ENCODE measurements at regions not wholly inside any gene's neighbourhood (a gene's known extent, or its start where the extent isn't known, plus 50 kb on each side); places are given as distances from the start of the nearest gene placed in this dataset.

DNA sequence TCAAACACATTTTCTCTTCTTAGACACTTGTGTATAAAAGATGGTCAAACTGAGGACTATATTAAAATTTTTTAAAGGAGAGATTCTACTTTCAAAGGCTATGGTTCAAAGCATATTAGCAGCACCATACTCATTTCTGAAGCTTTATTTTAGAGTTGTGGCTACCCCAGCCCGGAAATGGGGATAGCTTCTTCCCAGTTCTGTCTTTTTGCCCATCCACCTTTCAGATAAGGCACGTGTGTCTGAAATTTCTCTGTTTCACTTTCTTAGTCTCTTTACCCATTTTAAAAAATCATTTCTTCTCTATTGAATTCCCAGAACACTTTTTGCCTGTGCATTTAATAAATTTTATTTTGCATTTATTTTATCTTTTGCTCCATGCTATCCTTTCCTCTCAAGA is 431.5 kb downstream of the RNF144A start:
- H3K4me3 ChIP-seq, result no peak overlapping the region
- 80 to 81% methylated on average over 2 of the region's 2 CpGs for WGBS, 2 donors
- no peak overlapping the region for H3K27ac ChIP-seq
- intact Hi-C loops (cut with DNase I), result no loop called here
- no peaks in the 10 kb centered on the region for H3K9me3 ChIP-seq
- H3K36me3 ChIP-seq, result no peaks in the 10 kb centered on the region
- H3K4me1 ChIP-seq, result no peaks in the 10 kb centered on the region
- H3K27me3 ChIP-seq, result no peaks in the 10 kb centered on the region
- TF ChIP-seq EP300 (IDR thresholded peaks at IDR 0.05) (no peak), POLR2AphosphoS5 (IDR thresholded peaks at IDR 0.05) (no peak), POLR2A (IDR thresholded peaks at IDR 0.05) (no peak)
- TF ChIP-seq, protein P1, sequence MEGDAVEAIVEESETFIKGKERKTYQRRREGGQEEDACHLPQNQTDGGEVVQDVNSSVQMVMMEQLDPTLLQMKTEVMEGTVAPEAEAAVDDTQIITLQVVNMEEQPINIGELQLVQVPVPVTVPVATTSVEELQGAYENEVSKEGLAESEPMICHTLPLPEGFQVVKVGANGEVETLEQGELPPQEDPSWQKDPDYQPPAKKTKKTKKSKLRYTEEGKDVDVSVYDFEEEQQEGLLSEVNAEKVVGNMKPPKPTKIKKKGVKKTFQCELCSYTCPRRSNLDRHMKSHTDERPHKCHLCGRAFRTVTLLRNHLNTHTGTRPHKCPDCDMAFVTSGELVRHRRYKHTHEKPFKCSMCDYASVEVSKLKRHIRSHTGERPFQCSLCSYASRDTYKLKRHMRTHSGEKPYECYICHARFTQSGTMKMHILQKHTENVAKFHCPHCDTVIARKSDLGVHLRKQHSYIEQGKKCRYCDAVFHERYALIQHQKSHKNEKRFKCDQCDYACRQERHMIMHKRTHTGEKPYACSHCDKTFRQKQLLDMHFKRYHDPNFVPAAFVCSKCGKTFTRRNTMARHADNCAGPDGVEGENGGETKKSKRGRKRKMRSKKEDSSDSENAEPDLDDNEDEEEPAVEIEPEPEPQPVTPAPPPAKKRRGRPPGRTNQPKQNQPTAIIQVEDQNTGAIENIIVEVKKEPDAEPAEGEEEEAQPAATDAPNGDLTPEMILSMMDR (IDR thresholded peaks at IDR 0.05), result no peak
- DNase-seq, result no peak

DNA sequence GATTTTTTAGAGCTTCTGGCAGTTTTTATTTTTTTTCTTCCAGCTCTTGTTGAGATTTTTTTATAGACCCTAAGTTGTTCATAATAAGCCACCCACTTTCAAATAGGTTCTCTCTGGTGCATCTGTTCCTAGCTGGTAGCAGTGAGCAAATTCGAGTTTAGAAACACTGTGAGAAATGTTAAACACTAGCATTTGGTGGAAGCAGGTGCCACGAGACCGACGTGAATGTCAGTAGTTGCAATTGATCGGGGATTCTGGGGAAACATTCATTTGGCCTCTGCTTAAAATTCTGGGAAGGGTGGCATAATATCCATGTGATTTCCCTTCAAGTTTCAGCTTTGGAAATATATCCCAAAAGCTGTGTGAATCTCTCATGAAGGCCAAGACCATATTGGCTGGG is 435.0 kb downstream of the RNF144A start:
- no peaks in the 10 kb centered on the region for H3K27me3 ChIP-seq
- no peaks in the 10 kb centered on the region for H3K9me3 ChIP-seq
- H3K4me1 ChIP-seq, result no peaks in the 10 kb centered on the region
- intact Hi-C loops (cut with DNase I), result no loop called here
- no peak for TF ChIP-seq POLR2AphosphoS5 (IDR thresholded peaks at IDR 0.05)
- TF ChIP-seq, protein P1 (IDR thresholded peaks at IDR 0.05), result no peak
- TF ChIP-seq POLR2A (IDR thresholded peaks at IDR 0.05), result no peak
- TF ChIP-seq EP300 (IDR thresholded peaks at IDR 0.05), result no peak
- H3K27ac ChIP-seq, result no peak overlapping the region
- H3K4me3 ChIP-seq, result no peak overlapping the region
- 90 to 92% methylated on average over 5 of the region's 5 CpGs for WGBS, 2 donors
- no peaks in the 10 kb centered on the region for H3K36me3 ChIP-seq
- no peak for DNase-seq

DNA sequence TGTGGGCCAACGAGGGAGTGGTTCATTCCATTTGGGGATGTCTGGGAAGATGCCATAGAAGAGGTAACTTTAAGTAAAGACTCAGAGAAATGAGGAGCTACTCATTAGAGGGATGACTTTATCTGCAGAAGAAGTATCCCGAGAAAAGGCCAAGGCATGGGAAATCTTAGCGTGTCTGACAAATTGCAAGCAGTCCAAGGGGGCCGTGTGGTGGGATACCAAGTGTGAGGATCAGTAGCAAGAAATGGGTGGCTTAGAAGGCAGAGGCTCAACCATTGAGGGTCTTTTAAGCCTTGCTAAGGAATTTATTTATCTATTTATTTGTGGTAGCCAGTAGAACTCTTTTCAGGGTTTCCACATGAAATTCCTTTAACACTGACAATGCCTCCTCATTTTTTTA is 436.4 kb downstream of the RNF144A start:
- Histone ChIP-seq H3K27me3 (no peaks in the 10 kb centered on the region), H3K27ac (no peak overlapping the region), H3K4me3 (no peak overlapping the region), H3K9me3 (no peaks in the 10 kb centered on the region), H3K4me1 (no peaks in the 10 kb centered on the region), H3K36me3 (no peaks in the 10 kb centered on the region)
- 90 to 92% methylated on average over 4 of the region's 4 CpGs for WGBS, 2 donors
- no peak for DNase-seq
- intact Hi-C loops (cut with DNase I), result no loop called here
- TF ChIP-seq EP300 (IDR thresholded peaks at IDR 0.05) (no peak), POLR2AphosphoS5 (IDR thresholded peaks at IDR 0.05) (no peak), POLR2A (IDR thresholded peaks at IDR 0.05) (no peak)
- TF ChIP-seq, protein P1 (IDR thresholded peaks at IDR 0.05), result no peak

DNA sequence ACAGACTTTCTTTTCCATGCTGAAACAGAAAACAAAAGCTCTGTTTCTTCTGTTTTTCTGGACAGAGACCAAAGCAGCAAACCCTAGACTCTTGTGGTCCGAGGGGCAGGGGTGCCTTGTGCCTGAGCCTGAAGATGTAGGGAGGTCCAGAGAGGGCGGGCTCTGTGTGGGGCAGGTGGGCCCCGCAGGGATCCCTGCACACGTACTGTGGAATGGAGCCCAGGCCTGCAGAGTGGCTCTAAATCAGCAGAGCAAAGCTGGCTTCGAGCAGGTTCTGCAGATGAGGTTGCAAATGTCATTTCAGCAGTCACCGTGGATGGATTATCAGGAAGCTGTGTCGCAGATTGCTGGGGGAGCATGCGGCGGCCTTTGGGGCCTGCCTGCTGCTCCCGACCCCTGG is 438.6 kb downstream of the RNF144A start:
- DNase-seq, result no peak
- Histone ChIP-seq H3K4me3 (no peak overlapping the region), H3K36me3 (no peaks in the 10 kb centered on the region), H3K27ac (no peak overlapping the region), H3K9me3 (no peaks in the 10 kb centered on the region), H3K4me1 (no peaks in the 10 kb centered on the region), H3K27me3 (no peaks in the 10 kb centered on the region)
- 84 to 90% methylated on average over 10 of the region's 10 CpGs for WGBS, 2 donors
- TF ChIP-seq, protein P1 (IDR thresholded peaks at IDR 0.05), result no peak
- TF ChIP-seq EP300 (IDR thresholded peaks at IDR 0.05) (no peak), POLR2AphosphoS5 (IDR thresholded peaks at IDR 0.05) (no peak), POLR2A (IDR thresholded peaks at IDR 0.05) (no peak)
- intact Hi-C loops (cut with DNase I), result no loop called here

DNA sequence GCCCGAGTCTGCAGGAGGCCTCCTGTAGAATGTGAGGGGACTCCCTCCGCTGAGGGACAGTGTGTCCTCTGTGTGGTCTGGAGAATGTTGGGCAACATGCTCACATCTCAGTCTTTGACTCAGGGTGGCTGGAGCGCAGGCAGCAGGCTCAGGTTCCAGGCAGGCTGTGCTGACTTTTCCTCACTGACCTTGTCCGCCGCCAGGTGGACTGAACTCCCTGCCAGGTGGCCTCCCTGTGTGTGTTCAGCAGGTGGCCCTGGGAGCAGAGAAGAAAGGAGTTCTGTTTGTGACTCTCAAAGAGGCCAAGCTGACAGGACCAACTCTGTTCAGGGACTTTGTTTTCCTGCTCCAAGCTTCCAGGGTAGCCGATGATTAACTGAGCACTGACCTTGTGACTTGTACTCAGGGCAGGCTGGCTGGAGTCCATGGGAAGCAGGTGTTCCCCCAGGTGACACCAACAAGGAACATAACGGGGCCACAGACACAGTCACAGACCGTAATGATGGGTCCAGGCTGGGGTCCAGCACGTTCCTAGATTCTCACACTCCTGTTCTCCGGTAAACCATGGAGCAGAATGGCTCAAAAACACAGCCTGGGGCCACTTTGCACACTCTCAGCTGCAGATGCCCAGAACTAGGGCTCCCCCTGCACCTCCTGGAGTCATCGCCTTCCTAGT is 439.8 kb downstream of the RNF144A start:
- TF ChIP-seq POLR2AphosphoS5 (IDR thresholded peaks at IDR 0.05) (no peak), EP300 (IDR thresholded peaks at IDR 0.05) (no peak), POLR2A (IDR thresholded peaks at IDR 0.05) (no peak)
- TF ChIP-seq, protein P1 (IDR thresholded peaks at IDR 0.05), result no peak
- H3K4me1 ChIP-seq, result no peaks in the 10 kb centered on the region
- H3K4me3 ChIP-seq, result no peak overlapping the region
- H3K27ac ChIP-seq, result no peak overlapping the region
- no peak for DNase-seq
- no peaks in the 10 kb centered on the region for H3K36me3 ChIP-seq
- no peaks in the 10 kb centered on the region for H3K9me3 ChIP-seq
- H3K27me3 ChIP-seq, result no peaks in the 10 kb centered on the region
- intact Hi-C loops (cut with DNase I), result no loop called here
- WGBS, 2 donors, result 33 to 77% methylated on average over 11 of the region's 11 CpGs
